Activated CD8-positive, alpha-beta memory T cell treated with anti-CD3 and anti-CD28 coated beads for 48 hours (primary cell): ENCODE measurements at regions not wholly inside any gene's neighbourhood (a gene's known extent, or its start where the extent isn't known, plus 50 kb on each side); places are given as distances from the start of the nearest gene placed in this dataset.
"Not testable (repeated sequence)": the region's sequence is repeated elsewhere in the genome, so short reads cannot be mapped to it uniquely, and the experiment has no call there.

Experiments
- DNase-seq, 3 experiments: peaks; one replicate each; pipeline ENCODE4 v3.0.0-alpha.2; 2020; ENCODE audit warnings: low read depth in 2 of 3, low spot score in 2 of 3

- DNase-seq, result no peak
Observed at GRCh38 chr14:25349269-25349668, 299.3 kb upstream of the STXBP6 start.

- DNase-seq, result no peak
Observed at GRCh38 chr14:25340882-25341281, 290.9 kb upstream of the STXBP6 start.

GRCh38 chr14:25322784-25323183 is 272.8 kb upstream of the STXBP6 start:
- no peak for DNase-seq

- DNase-seq, result not testable (repeated sequence)
Observed at GRCh38 chr14:25316007-25316406, 266.1 kb upstream of the STXBP6 start.

- DNase-seq, result no peak
Observed at GRCh38 chr14:25308244-25308643, 258.3 kb upstream of the STXBP6 start.

GRCh38 chr14:25303934-25304333 is 254.0 kb upstream of the STXBP6 start:
- no peak for DNase-seq

GRCh38 chr14:25298238-25298637 is 248.3 kb upstream of the STXBP6 start:
- no peak for DNase-seq

GRCh38 chr14:25290154-25290553 is 240.2 kb upstream of the STXBP6 start:
- not testable (repeated sequence) for DNase-seq

- no peak for DNase-seq
Observed at GRCh38 chr14:25274529-25274928, 224.6 kb upstream of the STXBP6 start.

- DNase-seq, result no peak
Observed at GRCh38 chr14:25267186-25267585, 217.2 kb upstream of the STXBP6 start.

- DNase-seq, result no peak
Observed at GRCh38 chr14:25259470-25259869, 209.5 kb upstream of the STXBP6 start.

GRCh38 chr14:25252793-25253192 is 202.8 kb upstream of the STXBP6 start:
- no peak for DNase-seq

- no peak for DNase-seq
Observed at GRCh38 chr14:25250516-25250915, 200.6 kb upstream of the STXBP6 start.

GRCh38 chr14:25247609-25248008 is 197.7 kb upstream of the STXBP6 start:
- no peak for DNase-seq

- no peak for DNase-seq
Observed at GRCh38 chr14:25246751-25247150, 196.8 kb upstream of the STXBP6 start.

GRCh38 chr14:25239170-25239569 is 189.2 kb upstream of the STXBP6 start:
- no peak for DNase-seq

- DNase-seq, result no peak
Observed at GRCh38 chr14:25237845-25238244, 187.9 kb upstream of the STXBP6 start.

- no peak for DNase-seq
Observed at GRCh38 chr14:25233613-25234012, 183.7 kb upstream of the STXBP6 start.

GRCh38 chr14:25231004-25231403 is 181.1 kb upstream of the STXBP6 start:
- no peak for DNase-seq

- no peak for DNase-seq
Observed at GRCh38 chr14:25226214-25226613, 176.3 kb upstream of the STXBP6 start.

- DNase-seq, result no peak
Observed at GRCh38 chr14:25222256-25222655, 172.3 kb upstream of the STXBP6 start.

GRCh38 chr14:25220514-25220913 is 170.6 kb upstream of the STXBP6 start:
- DNase-seq, result no peak

GRCh38 chr14:25215607-25216006 is 165.7 kb upstream of the STXBP6 start:
- DNase-seq, result no peak

- no peak for DNase-seq
Observed at GRCh38 chr14:25197885-25198284, 147.9 kb upstream of the STXBP6 start.
